ENCODE measurements at regions not wholly inside any gene's neighbourhood (a gene's known extent, or its start where the extent isn't known, plus 50 kb on each side); places are given as distances from the start of the nearest gene placed in this dataset.
"Not testable (repeated sequence)": the region's sequence is repeated elsewhere in the genome, so short reads cannot be mapped to it uniquely, and the experiment has no call there.

- not testable (repeated sequence) for DNase-seq (ENCODE audit: low spot score)
Observed at GRCh38 chr10:4394455-4394854, 431.6 kb upstream of the AKR1E2 start.

- DNase-seq (ENCODE audit: low spot score) = no peak
Observed at GRCh38 chr10:4391683-4392082, 434.3 kb upstream of the AKR1E2 start.

- DNase-seq (ENCODE audit: low spot score) = no peak
Observed at GRCh38 chr10:4390219-4390618, 435.8 kb upstream of the AKR1E2 start.

DNA sequence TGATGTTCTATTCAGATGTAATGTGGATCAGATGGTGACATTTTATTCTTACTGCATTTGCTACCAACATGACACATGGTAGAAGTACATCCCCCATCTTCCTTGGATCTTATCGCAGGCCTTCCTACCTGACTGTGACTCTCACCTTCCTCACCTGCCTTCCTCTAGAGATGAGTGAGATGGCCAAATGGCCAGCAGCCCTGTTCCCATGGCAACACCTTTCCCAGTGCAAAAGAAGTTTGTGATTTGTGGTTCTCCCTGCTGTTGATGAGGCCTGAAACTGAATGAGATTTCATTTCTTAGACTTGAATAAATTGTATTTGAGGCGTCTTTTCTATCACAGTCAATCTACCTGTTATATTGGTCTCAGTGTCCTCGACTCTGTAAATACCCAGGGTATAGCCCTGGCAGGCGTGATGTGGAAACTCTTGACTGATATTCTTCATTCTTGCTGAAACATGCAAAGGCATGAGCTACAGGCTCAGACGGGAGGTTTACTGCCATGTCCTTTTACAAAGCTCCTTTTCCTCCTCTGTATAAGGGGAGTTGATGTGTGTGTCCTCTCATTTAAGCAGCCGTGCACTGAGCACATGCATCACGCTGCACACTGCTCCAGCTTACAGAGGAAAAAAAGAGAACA, 440.7 kb upstream of the AKR1E2 start:
- no peak for DNase-seq (ENCODE audit: low spot score)

GRCh38 chr10:4384245-4384644, 441.8 kb upstream of the AKR1E2 start:
- no peak for DNase-seq (ENCODE audit: low spot score)

- no peak for DNase-seq (ENCODE audit: low spot score)
Observed at GRCh38 chr10:4383651-4384098, 442.3 kb upstream of the AKR1E2 start.

DNA sequence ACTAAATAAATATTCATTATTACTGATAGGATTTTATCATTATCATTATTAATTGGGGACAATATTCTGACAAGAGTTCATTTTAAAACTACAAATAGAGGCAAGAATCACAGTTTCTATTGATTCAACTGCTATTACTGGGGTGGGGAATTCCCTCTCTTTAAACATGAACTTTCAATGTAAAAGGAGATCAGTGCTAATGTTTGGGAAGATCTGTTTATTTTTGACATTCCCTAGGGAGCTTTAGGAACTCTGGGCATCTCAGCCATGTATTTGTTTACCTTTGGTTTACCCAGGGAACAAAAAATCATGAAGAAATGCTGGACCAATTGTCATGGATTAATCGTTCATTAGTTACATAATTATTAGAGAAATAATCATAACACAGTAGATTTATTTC, 443.2 kb upstream of the AKR1E2 start:
- no peak for DNase-seq (ENCODE audit: low spot score)

GRCh38 chr10:4373612-4374011, 452.4 kb upstream of the AKR1E2 start:
- DNase-seq (ENCODE audit: low spot score) = no peak

GRCh38 chr10:4373098-4373497, 452.9 kb upstream of the AKR1E2 start:
- DNase-seq (ENCODE audit: low spot score) = no peak

DNA sequence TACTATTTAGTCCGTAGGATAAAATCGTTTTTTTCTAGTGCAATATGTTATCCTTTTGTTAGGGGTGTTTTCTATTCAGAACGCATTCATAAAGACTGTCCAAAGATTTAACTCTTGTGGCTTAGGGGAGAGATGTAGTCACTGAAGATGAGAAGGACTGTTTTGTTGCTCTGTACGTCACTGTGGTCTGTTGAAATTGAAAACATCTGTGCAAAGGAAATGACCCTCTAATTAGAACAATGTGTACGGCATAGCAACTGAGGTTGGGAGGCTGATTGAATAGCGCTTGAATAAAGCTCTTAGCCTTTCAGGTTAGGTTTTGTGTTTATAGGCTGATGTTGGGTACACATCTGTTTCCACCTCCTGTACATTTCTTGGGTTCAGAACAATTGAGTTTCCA, 453.4 kb upstream of the AKR1E2 start:
- DNase-seq (ENCODE audit: low spot score) = no peak

GRCh38 chr10:4371691-4372295, 454.2 kb upstream of the AKR1E2 start:
- DNase-seq (ENCODE audit: low spot score) = no peak

GRCh38 chr10:4370376-4370775, 455.6 kb upstream of the AKR1E2 start:
- no peak for DNase-seq (ENCODE audit: low spot score)

- no peak for DNase-seq (ENCODE audit: low spot score)
Observed at GRCh38 chr10:4361581-4361980, 464.4 kb upstream of the AKR1E2 start.

DNA sequence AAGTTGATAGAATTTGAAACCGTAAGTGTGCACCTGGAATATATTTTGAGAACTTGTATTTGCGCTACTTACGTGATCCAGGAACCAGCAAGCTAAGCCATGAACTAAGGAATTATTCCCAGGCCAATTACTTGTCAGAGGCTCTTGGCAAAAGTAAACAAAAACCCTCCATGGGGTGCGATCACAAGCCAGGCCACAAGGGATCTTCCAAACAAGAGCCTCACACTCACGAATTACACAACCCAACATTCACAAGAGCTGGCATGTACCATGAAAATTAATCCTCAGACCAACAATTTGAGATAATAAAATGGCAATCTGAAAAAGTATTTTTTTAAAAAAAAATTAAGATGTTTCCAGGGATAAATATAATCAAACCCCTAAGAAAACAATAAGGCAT, 467.0 kb upstream of the AKR1E2 start:
- no peak for DNase-seq (ENCODE audit: low spot score)

GRCh38 chr10:4357911-4358310, 468.1 kb upstream of the AKR1E2 start:
- no peak for DNase-seq (ENCODE audit: low spot score)

DNA sequence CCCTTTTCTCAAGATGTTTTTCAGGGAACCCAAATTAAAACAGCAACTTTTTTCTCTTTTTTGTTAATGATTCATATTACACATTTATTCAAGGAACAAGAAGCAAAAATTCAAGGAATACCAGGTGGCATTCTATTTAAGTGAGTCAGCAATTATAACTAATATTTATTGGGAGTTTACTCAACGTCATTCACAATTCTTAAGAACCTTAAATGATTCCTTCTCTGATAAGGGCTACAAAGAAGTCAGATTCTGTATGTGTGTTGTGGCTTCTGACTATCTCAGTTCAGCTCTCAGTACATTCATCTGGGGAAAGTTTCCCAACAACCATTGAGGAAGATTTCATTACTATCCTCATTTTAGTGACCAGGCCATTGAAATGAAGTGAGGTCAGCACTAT, 470.7 kb upstream of the AKR1E2 start:
- no peak for DNase-seq (ENCODE audit: low spot score)

DNA sequence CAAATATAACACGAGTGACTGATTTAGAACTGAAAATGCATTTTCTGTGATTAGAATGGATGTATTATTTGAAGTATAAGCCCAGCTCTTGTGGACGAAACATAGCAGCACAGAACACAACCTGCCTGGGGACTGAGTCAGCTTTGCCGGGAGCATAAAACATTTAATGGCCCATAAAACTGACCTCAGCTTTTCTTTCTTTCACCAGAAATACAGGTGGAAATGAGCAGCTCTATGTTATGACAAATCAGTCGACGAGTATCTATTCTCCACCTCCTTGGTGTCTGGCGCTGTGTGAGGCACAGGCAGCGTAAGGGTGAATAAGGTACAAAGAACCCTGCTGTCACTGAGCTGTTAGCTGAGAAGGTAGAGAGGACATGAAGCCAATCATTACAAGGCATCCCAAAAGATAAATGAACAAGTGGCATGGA, 471.6 kb upstream of the AKR1E2 start:
- no peak for DNase-seq (ENCODE audit: low spot score)

DNA sequence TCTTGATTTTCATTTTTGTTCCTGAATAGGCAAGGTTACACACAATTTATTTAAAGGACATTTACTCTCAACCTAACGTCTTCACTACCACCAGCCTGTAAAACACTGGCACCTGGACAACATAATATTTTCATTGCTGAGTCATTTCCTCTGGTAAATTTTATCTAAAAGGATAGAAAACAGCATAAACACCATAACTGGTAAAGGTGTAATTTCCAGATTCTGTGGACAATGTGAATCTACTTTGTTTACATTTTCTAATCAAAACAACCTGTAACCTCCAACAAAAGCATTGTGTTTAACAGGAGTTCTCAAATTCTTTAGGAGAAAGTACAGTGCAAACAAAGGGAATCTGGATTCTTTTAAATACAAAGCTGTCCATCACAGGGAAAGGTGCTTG, 472.0 kb upstream of the AKR1E2 start:
- no peak for DNase-seq (ENCODE audit: low spot score)

DNA sequence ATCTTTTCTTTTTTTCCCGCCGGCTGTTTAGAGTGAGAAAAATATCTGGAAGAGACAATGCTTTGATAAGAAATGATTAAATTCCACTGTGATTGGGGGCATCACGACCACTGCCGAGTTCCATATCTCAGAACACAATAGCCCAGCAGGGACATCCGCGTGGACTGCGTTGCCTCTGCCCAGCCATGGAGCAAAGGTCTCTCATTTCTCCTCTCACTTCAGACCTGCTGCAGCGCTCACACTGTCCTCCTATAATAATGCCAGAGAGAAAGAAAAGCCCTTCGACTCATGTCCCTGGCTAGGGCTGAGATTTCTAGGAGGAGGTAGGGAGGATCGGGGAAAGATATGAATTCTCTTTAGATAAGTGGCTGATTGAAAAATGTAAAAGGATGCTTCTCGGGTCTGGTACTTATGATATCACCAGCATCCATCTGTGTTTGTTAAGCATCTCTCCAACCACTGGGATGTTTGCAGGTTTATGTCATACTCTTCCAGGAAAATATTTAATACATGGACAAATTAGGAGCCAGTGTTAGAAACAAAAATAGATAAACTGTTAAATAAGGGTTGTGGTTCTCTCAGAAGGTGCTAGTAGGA, 472.9 kb upstream of the AKR1E2 start:
- DNase-seq (ENCODE audit: low spot score) = no peak

GRCh38 chr10:4352414-4352961, 473.5 kb upstream of the AKR1E2 start:
- peak; percentile 19 for DNase-seq (ENCODE audit: low spot score)

DNA sequence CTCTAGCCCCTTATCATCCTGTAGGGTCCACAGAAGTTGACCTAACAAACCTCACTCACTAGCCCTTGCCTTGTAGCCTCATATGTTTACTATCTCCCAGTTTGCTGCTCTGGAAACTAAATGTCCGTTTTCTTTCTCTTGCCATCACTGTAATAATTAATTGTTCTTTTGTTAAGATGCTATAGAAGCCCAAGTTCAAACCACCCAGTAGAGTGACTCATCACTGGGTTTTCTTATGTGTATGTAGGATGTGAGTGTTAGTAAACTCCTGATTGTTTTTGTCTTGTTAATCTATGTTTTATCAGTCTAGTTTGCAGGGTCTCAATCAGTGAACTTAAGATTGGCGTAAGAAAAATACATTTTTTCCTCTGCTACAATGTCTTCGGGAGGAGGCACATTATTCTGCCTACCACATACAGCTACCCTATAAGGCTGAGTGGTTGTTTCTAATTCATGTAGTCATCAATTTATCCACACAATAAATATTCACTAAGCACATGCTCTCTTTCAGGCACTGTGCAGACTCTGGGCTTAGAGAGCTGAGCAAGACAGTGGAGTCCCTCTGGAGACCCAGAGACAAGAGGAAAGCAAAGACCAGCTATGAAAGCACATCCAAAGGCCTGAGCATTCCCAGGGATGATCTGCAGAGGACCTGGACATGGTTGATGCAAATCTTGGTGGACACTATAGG, 474.1 kb upstream of the AKR1E2 start:
- DNase-seq (ENCODE audit: low spot score) = no peak

- no peak for DNase-seq (ENCODE audit: low spot score)
Observed at GRCh38 chr10:4347397-4347796, 478.6 kb upstream of the AKR1E2 start.
